T-cell (primary cell): ENCODE measurements at regions not wholly inside any gene's neighbourhood (a gene's known extent, or its start where the extent isn't known, plus 50 kb on each side); places are given as distances from the start of the nearest gene placed in this dataset.

Experiments used
- ATAC-seq, 4 experiments: fragments of 200-7000 bp in 3 of 4; fragments of 150-1000 bp in 1 of 4; cut with Tn5 transposase; replicated peaks in 1 of 4; 1 replicate in 3 of 4; 2 replicates in 1 of 4; pipeline ENCODE4 v1.10.0; 2021; ENCODE audit warnings: moderate library complexity in 3 of 4, mild to moderate bottlenecking in 2 of 4, moderate number of reproducible peaks in 1 of 4
- CTCF ChIA-PET, 2 donors: fragments of 300-600 bp; sonication (Branson Sonifier 250); formaldehyde crosslinking; loops; one replicate each; lab custom pipeline; 2022; ENCODE audit warnings: antibody characterized with exemption in 2 of 2; lab: Charles Lee
- POLR2A ChIA-PET, 2 donors: fragments of 300-600 bp; sonication (Branson Sonifier 250); formaldehyde crosslinking; loops; one replicate each; lab custom pipeline; 2022; ENCODE audit warnings: antibody characterized with exemption in 2 of 2; lab: Charles Lee
- DNase-seq, 35 experiments: peaks; one replicate each; pipeline versions ENCODE4 v3.0.0 to v3.0.0-alpha.2; 2013 to 2023
- H3K27ac ChIP-seq: one replicate; pipeline ENCODE4 v1.5.1; 2013; ENCODE audit warnings: low read length
- H3K27me3 ChIP-seq, 2 experiments: replicated peaks in 1 of 2; 1 replicate in 1 of 2; 2 replicates in 1 of 2; pipeline versions ENCODE4 v1.6.1 to v1.7.0; 2013; ENCODE audit warnings: low read length in 1 of 2, mixed read lengths in 1 of 2; ENCODE audit not compliant: control insufficient read depth in 2 of 2, insufficient read depth in 2 of 2; ENCODE audit errors: extremely low read depth in 1 of 2
- H3K36me3 ChIP-seq, 2 donors: 1 replicate in 1 of 2; 2 replicates in 1 of 2; pipeline versions ENCODE4 v1.6.1 to v1.7.0; 2013; ENCODE audit warnings: low read length in 1 of 2; ENCODE audit not compliant: control insufficient read depth in 2 of 2, insufficient read depth in 1 of 2; ENCODE audit errors: extremely low read depth in 1 of 2
- H3K4me1 ChIP-seq, 2 experiments: 1 replicate in 1 of 2; 2 replicates in 1 of 2; pipeline versions ENCODE4 v1.6.1 to v1.7.0; 2013; ENCODE audit warnings: low read length in 2 of 2, mixed read lengths in 1 of 2; ENCODE audit not compliant: insufficient read depth in 2 of 2, control insufficient read depth in 1 of 2; ENCODE audit errors: extremely low read depth in 1 of 2
- H3K4me3 ChIP-seq, 2 donors: 1 replicate in 1 of 2; 2 replicates in 1 of 2; pipeline versions ENCODE4 v1.5.1 to v1.7.0; 2013; ENCODE audit warnings: mild to moderate bottlenecking in 2 of 2, low read length in 1 of 2, moderate library complexity in 1 of 2; ENCODE audit not compliant: control insufficient read depth in 1 of 2; ENCODE audit errors: extremely low read depth in 1 of 2
- H3K9me3 ChIP-seq: 2 replicates; pipeline ENCODE4 v1.7.0; 2013
- H3K27ac Mint-ChIP-seq, 2 donors: one replicate each; pipeline ENCODE4 v1.8.0; 2020 to 2021; ENCODE audit warnings: mild to moderate bottlenecking in 2 of 2, mixed read lengths in 2 of 2
- H3K27me3 Mint-ChIP-seq, 2 donors: one replicate each; pipeline ENCODE4 v1.8.0; 2021 to 2022; ENCODE audit warnings: mixed read lengths in 2 of 2
- H3K36me3 Mint-ChIP-seq: one replicate; pipeline ENCODE4 v1.8.0; 2021; ENCODE audit warnings: mixed read lengths
- H3K4me1 Mint-ChIP-seq, 3 donors: one replicate each; pipeline ENCODE4 v1.8.0; 2020 to 2022; ENCODE audit warnings: mixed read lengths in 3 of 3, mild to moderate bottlenecking in 1 of 3
- H3K4me3 Mint-ChIP-seq, 3 donors: one replicate each; pipeline ENCODE4 v1.8.0; 2020 to 2022; ENCODE audit warnings: mild to moderate bottlenecking in 3 of 3, mixed read lengths in 3 of 3, moderate library complexity in 3 of 3
- H3K9me3 Mint-ChIP-seq, 3 donors: one replicate each; pipeline ENCODE4 v1.8.0; 2020 to 2022; ENCODE audit warnings: mixed read lengths in 3 of 3
- WGBS: methylation state at CpG from one replicate; pipeline ENCODE4 v1.1.5; 2013; ENCODE audit warnings: missing lambda C conversion rate; ENCODE audit not compliant: insufficient coverage; 5-methylcytosine and 5-hydroxymethylcytosine counted together

- ATAC-seq, result no peak
- H3K27ac Mint-ChIP-seq, result no peak overlapping the region
Observed at GRCh38 chr6:115617031-115617430, 443.7 kb downstream of the FRK start.

GRCh38 chr6:115613488-115613887, 447.2 kb downstream of the FRK start:
- Mint-ChIP-seq H3K4me3 (no peak overlapping the region), H3K27me3 (no peaks in the 10 kb centered on the region), H3K27ac (no peak overlapping the region), H3K36me3 (no peaks in the 10 kb centered on the region), H3K4me1 (no peaks in the 10 kb centered on the region), H3K9me3 (peaks cover 9 to 17% (median 10%) of the 10 kb centered on the region in 3 donors)
- Histone ChIP-seq H3K4me1 (no peaks in the 10 kb centered on the region), H3K27me3 (no peaks in the 10 kb centered on the region), H3K27ac (no peak overlapping the region), H3K36me3 (no peaks in the 10 kb centered on the region), H3K4me3 (no peak overlapping the region), H3K9me3 (no peaks in the 10 kb centered on the region)
- ChIA-PET POLR2A (no interaction called here), CTCF (no interaction called here)
- ATAC-seq (no peak), DNase-seq (no peak)
- WGBS, result 80% methylated on average over 1 of the region's 3 CpGs

More at GRCh38 chr6:115617031-115617430, 443.7 kb downstream of the FRK start:
- Mint-ChIP-seq H3K27me3 (no peaks in the 10 kb centered on the region), H3K4me1 (no peaks in the 10 kb centered on the region), H3K36me3 (no peaks in the 10 kb centered on the region), H3K9me3 (peaks cover 4 to 14% (median 7%) of the 10 kb centered on the region in 3 donors), H3K4me3 (no peak overlapping the region)
- no peak for DNase-seq
- ChIA-PET POLR2A (no interaction called here), CTCF (interaction anchor here in 1 of 2 donors (0.7 kb wide), 1 partner anchor 9 kb away, joined by 8 read pairs; no protein-coding TSS in a partner anchor)
- Histone ChIP-seq H3K4me1 (no peaks in the 10 kb centered on the region), H3K9me3 (no peaks in the 10 kb centered on the region), H3K36me3 (no peaks in the 10 kb centered on the region), H3K27ac (no peak overlapping the region), H3K27me3 (no peaks in the 10 kb centered on the region), H3K4me3 (no peak overlapping the region)
- WGBS, result no CpG with 5 or more reads among the region's 1 CpG

- Histone ChIP-seq H3K4me3 (no peak overlapping the region), H3K4me1 (no peaks in the 10 kb centered on the region), H3K27ac (no peak overlapping the region), H3K36me3 (no peaks in the 10 kb centered on the region), H3K9me3 (no peaks in the 10 kb centered on the region), H3K27me3 (no peaks in the 10 kb centered on the region)
- POLR2A ChIA-PET, result no interaction called here
- Mint-ChIP-seq H3K4me3 (no peak overlapping the region), H3K27ac (no peak overlapping the region), H3K36me3 (no peaks in the 10 kb centered on the region), H3K4me1 (no peaks in the 10 kb centered on the region), H3K27me3 (no peaks in the 10 kb centered on the region), H3K9me3 (peaks cover 9 to 13% (median 10%) of the 10 kb centered on the region in 3 donors)
- ATAC-seq, result no peak
- CTCF ChIA-PET, result no interaction called here
- no peak for DNase-seq
- WGBS, result 60% methylated on average over 1 of the region's 7 CpGs
Observed at GRCh38 chr6:115612796-115613479, 447.8 kb downstream of the FRK start.

GRCh38 chr6:115612216-115612615, 448.5 kb downstream of the FRK start:
- no peaks in the 10 kb centered on the region for H3K27me3 ChIP-seq
- DNase-seq (no peak), ATAC-seq (no peak)
- Mint-ChIP-seq H3K9me3 (peaks cover 9 to 13% (median 10%) of the 10 kb centered on the region in 3 donors), H3K4me1 (no peaks in the 10 kb centered on the region), H3K36me3 (no peaks in the 10 kb centered on the region), H3K27me3 (no peaks in the 10 kb centered on the region), H3K4me3 (no peak overlapping the region), H3K27ac (no peak overlapping the region)
- no peak overlapping the region for H3K4me3 ChIP-seq
- H3K4me1 ChIP-seq, result no peaks in the 10 kb centered on the region
- WGBS, result no CpG with 5 or more reads among the region's 1 CpG
- no peaks in the 10 kb centered on the region for H3K9me3 ChIP-seq
- ChIA-PET POLR2A (no interaction called here), CTCF (no interaction called here)
- no peaks in the 10 kb centered on the region for H3K36me3 ChIP-seq
- no peak overlapping the region for H3K27ac ChIP-seq

- Histone ChIP-seq H3K27me3 (no peaks in the 10 kb centered on the region), H3K9me3 (no peaks in the 10 kb centered on the region), H3K36me3 (no peaks in the 10 kb centered on the region), H3K27ac (no peak overlapping the region), H3K4me3 (no peak overlapping the region), H3K4me1 (no peaks in the 10 kb centered on the region)
- H3K27ac Mint-ChIP-seq, result no peak overlapping the region
- ATAC-seq (no peak), DNase-seq (no peak)
- no peaks in the 10 kb centered on the region for H3K36me3 Mint-ChIP-seq
- H3K9me3 Mint-ChIP-seq, result peaks cover 10 to 12% (median 11%) of the 10 kb centered on the region in 3 donors
- H3K4me1 Mint-ChIP-seq, result no peaks in the 10 kb centered on the region
- no peak overlapping the region for H3K4me3 Mint-ChIP-seq
- no peaks in the 10 kb centered on the region for H3K27me3 Mint-ChIP-seq
- ChIA-PET POLR2A (no interaction called here), CTCF (no interaction called here)
- 86% methylated on average over 1 of the region's 5 CpGs for WGBS
Observed at GRCh38 chr6:115610696-115611095, 450.0 kb downstream of the FRK start.

GRCh38 chr6:115609111-115609510, 451.6 kb downstream of the FRK start:
- Mint-ChIP-seq H3K27ac (no peak overlapping the region), H3K27me3 (no peaks in the 10 kb centered on the region), H3K4me1 (no peaks in the 10 kb centered on the region), H3K4me3 (no peak overlapping the region), H3K9me3 (peaks cover 6 to 15% (median 9%) of the 10 kb centered on the region in 3 donors), H3K36me3 (no peaks in the 10 kb centered on the region)
- no peak overlapping the region for H3K4me3 ChIP-seq
- no peaks in the 10 kb centered on the region for H3K27me3 ChIP-seq
- ATAC-seq (no peak), DNase-seq (no peak)
- H3K4me1 ChIP-seq, result no peaks in the 10 kb centered on the region
- H3K36me3 ChIP-seq, result no peaks in the 10 kb centered on the region
- no peak overlapping the region for H3K27ac ChIP-seq
- H3K9me3 ChIP-seq, result peaks cover 2% of the 10 kb centered on the region
- WGBS, result 84% methylated on average over 3 of the region's 4 CpGs
- CTCF ChIA-PET, result no interaction called here
- POLR2A ChIA-PET, result no interaction called here
